OCI-LY3 (cell line): ENCODE measurements at regions not wholly inside any gene's neighbourhood (a gene's known extent, or its start where the extent isn't known, plus 50 kb on each side); places are given as distances from the start of the nearest gene placed in this dataset.

ENCODE experiments used
- CTCF ChIP-seq: fragments of 200-600, 300-600 bp; sonication (generic); IDR thresholded peaks from 2 replicates; pipeline ENCODE4 v1.5.1; 2014; ENCODE audit warnings: antibody characterized with exemption, low read length, low read depth
- EZH2phosphoT487 ChIP-seq: fragments of 200-600 bp; shearing (Covaris generic); IDR thresholded peaks from 2 replicates; pipeline ENCODE4 v1.6.1; 2018; ENCODE audit warnings: antibody characterized with exemption, mixed run types, low read depth

- no peak for TF ChIP-seq CTCF
- TF ChIP-seq EZH2phosphoT487, result no peak
Observed at GRCh38 chr2:18218160-18218933, 339.9 kb downstream of the KCNS3 start.
